Occipital lobe (tissue), 1 donor: ENCODE measurements at regions not wholly inside any gene's neighbourhood (a gene's known extent, or its start where the extent isn't known, plus 50 kb on each side); places are given as distances from the start of the nearest gene placed in this dataset.
"Not testable (repeated sequence)": the region's sequence is repeated elsewhere in the genome, so short reads cannot be mapped to it uniquely, and the experiment has no call there.

Experiments used
- DNase-seq: peaks from one replicate; lab custom pipeline; 2025; lab: John Stamatoyannopoulos, UW

- DNase-seq, result no peak
These were observed 54.4 kb upstream of the JAK1 start for GRCh38 chr1:65020774-65021173.

- no peak for DNase-seq
These were observed 55.4 kb upstream of the JAK1 start for GRCh38 chr1:65021795-65022194.

GRCh38 chr1:65022216-65022615 is 55.9 kb upstream of the JAK1 start:
- DNase-seq, result no peak

- DNase-seq, result no peak
These were observed 59.4 kb upstream of the JAK1 start for GRCh38 chr1:65025794-65026193.

- DNase-seq, result no peak
These were observed 59.9 kb upstream of the JAK1 start for GRCh38 chr1:65026235-65026634.

GRCh38 chr1:65027666-65028358 is 61.5 kb upstream of the JAK1 start:
- peak; percentile 14 for DNase-seq

- not testable (repeated sequence) for DNase-seq
These were observed 63.1 kb upstream of the JAK1 start for GRCh38 chr1:65029434-65029833.

- DNase-seq, result not testable (repeated sequence)
These were observed 68.5 kb upstream of the JAK1 start for GRCh38 chr1:65034879-65035278.

- DNase-seq, result no peak
These were observed 70.3 kb upstream of the JAK1 start for GRCh38 chr1:65036570-65037051.

- no peak for DNase-seq
These were observed 72.7 kb upstream of the JAK1 start for GRCh38 chr1:65039066-65039465.

- no peak for DNase-seq
These were observed 73.2 kb upstream of the JAK1 start for GRCh38 chr1:65039508-65039907.

GRCh38 chr1:65042467-65042866 is 76.1 kb upstream of the JAK1 start:
- no peak for DNase-seq

- DNase-seq, result no peak
These were observed 78.1 kb upstream of the JAK1 start for GRCh38 chr1:65044411-65044810.

GRCh38 chr1:65045022-65045817 is 78.9 kb upstream of the JAK1 start:
- DNase-seq, result no peak

GRCh38 chr1:65048335-65048734 is 82.0 kb upstream of the JAK1 start:
- no peak for DNase-seq

- DNase-seq, result no peak
These were observed 83.8 kb upstream of the JAK1 start for GRCh38 chr1:65049941-65050713.

GRCh38 chr1:65050735-65051134 is 84.4 kb upstream of the JAK1 start:
- no peak for DNase-seq

GRCh38 chr1:65054481-65054880 is 88.1 kb upstream of the JAK1 start:
- DNase-seq, result no peak

GRCh38 chr1:65055747-65056146 is 89.4 kb upstream of the JAK1 start:
- DNase-seq, result no peak

- no peak for DNase-seq
These were observed 89.9 kb upstream of the JAK1 start for GRCh38 chr1:65056234-65056633.

- DNase-seq, result no peak
These were observed 90.5 kb upstream of the JAK1 start for GRCh38 chr1:65056866-65057265.

- DNase-seq, result no peak
These were observed 88.0 kb upstream of the AK4 start for GRCh38 chr1:65059930-65060538.
